ENCODE measurements at regions not wholly inside any gene's neighbourhood (a gene's known extent, or its start where the extent isn't known, plus 50 kb on each side); places are given as distances from the start of the nearest gene placed in this dataset.

DNA sequence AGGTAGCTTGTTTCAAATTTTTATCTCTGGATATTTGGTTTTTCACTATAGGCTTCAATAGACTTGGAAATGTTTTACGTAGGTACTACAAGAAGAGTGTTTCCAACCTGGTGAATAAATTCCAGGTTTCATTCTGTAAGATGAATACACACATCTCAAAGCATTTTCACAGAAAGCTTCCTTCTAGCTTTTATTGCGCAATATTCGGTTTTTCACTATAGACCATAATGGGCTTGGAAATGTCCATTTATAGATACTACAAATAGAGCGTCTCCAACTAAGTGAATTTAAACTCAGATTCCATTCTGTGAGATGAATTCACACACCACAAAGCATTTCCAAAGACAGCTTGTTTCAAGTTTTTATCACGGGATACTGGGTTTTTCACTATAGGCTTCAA is 857.7 kb upstream of the HS3ST1 start:
- H4K20me1 ChIP-seq (replicated peaks in 1 of 2; ENCODE audit: control insufficient read depth in 1 of 2, insufficient read depth in 2 of 2, low read length in 2 of 2), result no peaks in the 10 kb centered on the region
- H3K56ac ChIP-seq (replicated peaks; ENCODE audit: insufficient read length, low read depth, low read length), result no peak overlapping the region
- H2AK5ac ChIP-seq (ENCODE audit: low read depth, low read length), result no peak overlapping the region
- peaks cover 0 to 16% of the 10 kb centered on the region in 2 experiments; a peak in 2 of 4 replicates for H3K9me3 ChIP-seq (ENCODE audit: insufficient read depth in 2 of 2, low read depth in 1 of 2, low read length in 1 of 2)
- no peak overlapping the region for H2BK5ac ChIP-seq (ENCODE audit: low read depth, low read length)
- no peaks in the 10 kb centered on the region for H3K79me1 ChIP-seq (ENCODE audit: low read depth, low read length)
- 96% methylated on average over 5 of the region's 5 CpGs; no CpG with 5 or more reads in 1 of the 2 experiments for WGBS, 2 experiments (ENCODE audit: extremely low coverage in 1 of 2, insufficient coverage in 1 of 2, insufficient read length in 1 of 2, insufficient replicate concordance in 2 of 2, low coverage in 1 of 2, low lambda C conversion rate in 2 of 2, missing lambda C conversion rate in 1 of 2)
- H4K5ac ChIP-seq (ENCODE audit: insufficient read length, low read depth, low read length), result no peak overlapping the region
- TF ChIP-seq CEBPB (IDR thresholded peaks at IDR 0.05; ENCODE audit: low read depth, low read length) (peak; percentile 99), SP2 (IDR thresholded peaks at IDR 0.05; ENCODE audit: low read length) (no peak)
- H3K4me1 ChIP-seq (replicated peaks in 1 of 4; ENCODE audit: control insufficient read depth in 3 of 4, insufficient read depth in 4 of 4, low read length in 3 of 4), result no peaks in the 10 kb centered on the region
- H3K14ac ChIP-seq (ENCODE audit: insufficient read length), result no peak overlapping the region
- no peak overlapping the region for H2AFZ ChIP-seq (ENCODE audit: low read length)
- no peak overlapping the region for H3K9ac ChIP-seq (replicated peaks in 1 of 4; ENCODE audit: extremely low read depth in 1 of 4, low read depth in 3 of 4, low read length in 3 of 4)
- no peak overlapping the region for H2BK120ac ChIP-seq (replicated peaks; ENCODE audit: low read depth, low read length)
- ChIA-PET CTCF (ENCODE audit: partially characterized antibody) (interaction anchor here (0.9 kb wide), 1 partner anchor 346 kb away, joined by 3 read pairs; no protein-coding TSS in a partner anchor), POLR2A (ENCODE audit: partially characterized antibody) (no interaction called here)
- H3K79me2 ChIP-seq (ENCODE audit: control insufficient read depth in 1 of 2, insufficient read depth in 2 of 2, low read length in 2 of 2), result no peaks in the 10 kb centered on the region
- no peak overlapping the region for H4K8ac ChIP-seq (ENCODE audit: extremely low read depth, insufficient read depth, low read length)
- no peak overlapping the region for H3K23ac ChIP-seq (ENCODE audit: insufficient read length)
- no peak overlapping the region for H2BK12ac ChIP-seq (ENCODE audit: low read depth, low read length)
- H3K27me3 ChIP-seq (replicated peaks in 1 of 4; ENCODE audit: control insufficient read depth in 3 of 4, extremely low read depth in 1 of 4, insufficient read depth in 3 of 4, low read length in 3 of 4), result no peaks in the 10 kb centered on the region
- H3K4me2 ChIP-seq (ENCODE audit: insufficient read depth in 1 of 2, low read depth in 2 of 2, low read length in 2 of 2), result no peak overlapping the region
- H3K36me3 ChIP-seq (ENCODE audit: control insufficient read depth in 2 of 4, insufficient read depth in 4 of 4, low read length in 3 of 4), result no peaks in the 10 kb centered on the region; a peak in 1 of 8 replicates
- H3K27ac ChIP-seq (ENCODE audit: low read depth, low read length), result no peak overlapping the region
- no peak overlapping the region for H2BK20ac ChIP-seq (ENCODE audit: low read length)
- no peak overlapping the region for H4K91ac ChIP-seq (replicated peaks; ENCODE audit: insufficient read length, low read length)
- no peak overlapping the region for H3K4me3 ChIP-seq (ENCODE audit: extremely low read depth in 1 of 4, insufficient read depth in 2 of 4, low read depth in 3 of 4, low read length in 4 of 4)
- no peak for FAIRE-seq
- no peak overlapping the region for H3K18ac ChIP-seq (ENCODE audit: extremely low read depth, low read length)
- no peak for DNase-seq (ENCODE audit: low read depth in 1 of 2, low spot score in 2 of 2)
- no peak overlapping the region for H3K4ac ChIP-seq (replicated peaks; ENCODE audit: insufficient read length, low read depth, low read length)
- no peak overlapping the region for H2BK15ac ChIP-seq (ENCODE audit: low read length)
- H3K23me2 ChIP-seq (ENCODE audit: low read depth, low read length), result no peaks in the 10 kb centered on the region
